OCI-LY7 (cell line): ENCODE measurements at regions not wholly inside any gene's neighbourhood (a gene's known extent, or its start where the extent isn't known, plus 50 kb on each side); places are given as distances from the start of the nearest gene placed in this dataset.

Experiments used
- BruUV-seq: library from RNA; stranded (reverse); fragments of 400-500 nt; replicated peaks from 2 replicates; lab custom pipeline; 2021; lab: Mats Ljungman, UMichigan
- CTCF ChIA-PET: fragments of 300-600 bp; sonication (Branson Sonifier 250); formaldehyde crosslinking; loops from one replicate; lab custom pipeline; 2022; ENCODE audit warnings: antibody characterized with exemption; ENCODE audit not compliant: unreplicated experiment; lab: Charles Lee
- POLR2A ChIA-PET: fragments of 300-600 bp; sonication (Branson Sonifier 250); formaldehyde crosslinking; loops from one replicate; lab custom pipeline; 2022; ENCODE audit warnings: antibody characterized with exemption; lab: Charles Lee
- DNase-seq: peaks from one replicate; pipeline ENCODE4 v3.0.0-alpha.2; 2015; ENCODE audit warnings: low spot score
- H2AFZ ChIP-seq: fragments of 200-600 bp; sonication (generic), shearing (Covaris generic); 2 replicates; pipeline ENCODE4 v1.6.1; 2014; ENCODE audit warnings: mild to moderate bottlenecking, antibody characterized with exemption, low read length, moderate library complexity
- H3K27ac ChIP-seq: fragments of 200-600 bp; sonication (generic); 2 replicates; pipeline ENCODE4 v1.5.1; 2014; ENCODE audit warnings: mixed run types, low read depth, mild to moderate bottlenecking, moderate library complexity, low read length, inconsistent platforms; ENCODE audit not compliant: poor library complexity, severe bottlenecking
- H3K36me3 ChIP-seq: fragments of 200-600 bp; sonication (generic); 2 replicates; pipeline ENCODE4 v1.6.1; 2014; ENCODE audit warnings: mild to moderate bottlenecking, antibody characterized with exemption, low read length, moderate library complexity, mixed read lengths; ENCODE audit not compliant: insufficient read depth
- H3K4me1 ChIP-seq: fragments of 200-600 bp; sonication (generic); 2 replicates; pipeline ENCODE4 v1.5.1; 2014; ENCODE audit warnings: mild to moderate bottlenecking, low read length; ENCODE audit not compliant: insufficient read depth, poor library complexity, severe bottlenecking
- H3K4me2 ChIP-seq: fragments of 200-600 bp; sonication (generic); 2 replicates; pipeline ENCODE4 v1.6.1; 2014; ENCODE audit warnings: mild to moderate bottlenecking, low read length
- H3K4me3 ChIP-seq: fragments of 200-600 bp; sonication (generic); 2 replicates; pipeline ENCODE4 v1.5.1; 2014; ENCODE audit warnings: mild to moderate bottlenecking, low read depth, low read length; ENCODE audit not compliant: poor library complexity, severe bottlenecking
- H3K79me2 ChIP-seq: fragments of 200-600 bp; sonication (generic); 2 replicates; pipeline ENCODE4 v1.6.1; 2016; ENCODE audit warnings: low read depth, mild to moderate bottlenecking, low read length, moderate library complexity, mixed read lengths; ENCODE audit not compliant: insufficient read depth
- H3K9me2 ChIP-seq: fragments of 200-600 bp; sonication (generic); 2 replicates; pipeline ENCODE4 v1.6.1; 2016; ENCODE audit warnings: mild to moderate bottlenecking, low read length, mixed read lengths; ENCODE audit not compliant: insufficient read depth
- H3K9me3 ChIP-seq: fragments of 200-600 bp; sonication (generic); 2 replicates; pipeline ENCODE4 v1.6.1; 2014; ENCODE audit warnings: mild to moderate bottlenecking, mixed run types, low read length, mixed read lengths
- H4K20me1 ChIP-seq: fragments of 200-600 bp; sonication (generic); 2 replicates; pipeline ENCODE4 v1.6.1; 2014; ENCODE audit warnings: mild to moderate bottlenecking, antibody characterized with exemption, low read length, moderate library complexity, mixed read lengths; ENCODE audit not compliant: insufficient read depth
- CTCF ChIP-seq: fragments of 200-600 bp; sonication (generic); conservative IDR thresholded peaks from 2 replicates; pipeline ENCODE4 v1.5.1; 2014; ENCODE audit warnings: mild to moderate bottlenecking, antibody characterized with exemption, low read length, moderate library complexity, mixed read lengths
- EZH2phosphoT487 ChIP-seq: fragments of 200-600 bp; sonication (generic); IDR thresholded peaks from 2 replicates; pipeline ENCODE4 v1.6.1; 2018; ENCODE audit warnings: low read depth, borderline replicate concordance, mild to moderate bottlenecking, mixed run types, antibody characterized with exemption, low read length, moderate library complexity, mixed read lengths
- intact Hi-C: fragments of 100-400 bp; cut with micrococcal nuclease; formaldehyde crosslinking; loops from one replicate; pipeline ENCODE4 v1.10.0; 2022; ENCODE audit not compliant: unreplicated experiment

- Histone ChIP-seq H3K36me3 (no peaks in the 10 kb centered on the region), H3K9me3 (no peaks in the 10 kb centered on the region), H3K4me2 (no peak overlapping the region), H3K9me2 (no peaks in the 10 kb centered on the region), H2AFZ (no peak overlapping the region), H3K4me3 (no peak overlapping the region), H3K4me1 (no peaks in the 10 kb centered on the region), H4K20me1 (no peaks in the 10 kb centered on the region), H3K79me2 (no peaks in the 10 kb centered on the region), H3K27ac (no peak overlapping the region)
- POLR2A ChIA-PET = no interaction called here
- intact Hi-C loops = no loop called here
- TF ChIP-seq EZH2phosphoT487 (no peak), CTCF (no peak)
- CTCF ChIA-PET = no interaction called here
- DNase-seq = no peak
- BruUV-seq = no TSS peak
Measured at GRCh38 chr20:40481337-40481736, 207.7 kb downstream of the MAFB start.

GRCh38 chr20:40477805-40478204, 211.2 kb downstream of the MAFB start:
- H3K4me2 ChIP-seq = no peak overlapping the region
- no peaks in the 10 kb centered on the region for H3K9me3 ChIP-seq
- no peaks in the 10 kb centered on the region for H3K9me2 ChIP-seq
- no peak for DNase-seq
- no TSS peak for BruUV-seq
- no peak for TF ChIP-seq EZH2phosphoT487
- no peak for TF ChIP-seq CTCF
- H3K4me3 ChIP-seq = no peak overlapping the region
- H3K79me2 ChIP-seq = no peaks in the 10 kb centered on the region
- no peaks in the 10 kb centered on the region for H3K4me1 ChIP-seq
- intact Hi-C loops = no loop called here
- H3K36me3 ChIP-seq = no peaks in the 10 kb centered on the region
- H2AFZ ChIP-seq = no peak overlapping the region
- no peak overlapping the region for H3K27ac ChIP-seq
- ChIA-PET CTCF (no interaction called here), POLR2A (no interaction called here)
- no peaks in the 10 kb centered on the region for H4K20me1 ChIP-seq

GRCh38 chr20:40476461-40476860, 212.6 kb downstream of the MAFB start:
- DNase-seq = no peak
- no peaks in the 10 kb centered on the region for H3K9me2 ChIP-seq
- no TSS peak for BruUV-seq

More at GRCh38 chr20:40476461-40476860, 212.6 kb downstream of the MAFB start:
- Histone ChIP-seq H3K79me2 (no peaks in the 10 kb centered on the region), H3K36me3 (no peaks in the 10 kb centered on the region), H3K4me3 (no peak overlapping the region), H3K4me1 (no peaks in the 10 kb centered on the region), H3K4me2 (no peak overlapping the region), H2AFZ (no peak overlapping the region), H3K9me3 (no peaks in the 10 kb centered on the region), H4K20me1 (no peaks in the 10 kb centered on the region), H3K27ac (no peak overlapping the region)
- ChIA-PET CTCF (no interaction called here), POLR2A (no interaction called here)
- TF ChIP-seq EZH2phosphoT487 (no peak), CTCF (no peak)
- intact Hi-C loops = no loop called here
